ENCODE measurements at regions not wholly inside any gene's neighbourhood (a gene's known extent, or its start where the extent isn't known, plus 50 kb on each side); places are given as distances from the start of the nearest gene placed in this dataset.

- no peak overlapping the region for H3K4me3 ChIP-seq (replicated peaks in 1 of 2; ENCODE audit: low read depth in 2 of 2, low read length in 2 of 2)
- DNase-seq (ENCODE audit: low read depth in 2 of 2) = no peak
- TF ChIP-seq, protein P1, sequence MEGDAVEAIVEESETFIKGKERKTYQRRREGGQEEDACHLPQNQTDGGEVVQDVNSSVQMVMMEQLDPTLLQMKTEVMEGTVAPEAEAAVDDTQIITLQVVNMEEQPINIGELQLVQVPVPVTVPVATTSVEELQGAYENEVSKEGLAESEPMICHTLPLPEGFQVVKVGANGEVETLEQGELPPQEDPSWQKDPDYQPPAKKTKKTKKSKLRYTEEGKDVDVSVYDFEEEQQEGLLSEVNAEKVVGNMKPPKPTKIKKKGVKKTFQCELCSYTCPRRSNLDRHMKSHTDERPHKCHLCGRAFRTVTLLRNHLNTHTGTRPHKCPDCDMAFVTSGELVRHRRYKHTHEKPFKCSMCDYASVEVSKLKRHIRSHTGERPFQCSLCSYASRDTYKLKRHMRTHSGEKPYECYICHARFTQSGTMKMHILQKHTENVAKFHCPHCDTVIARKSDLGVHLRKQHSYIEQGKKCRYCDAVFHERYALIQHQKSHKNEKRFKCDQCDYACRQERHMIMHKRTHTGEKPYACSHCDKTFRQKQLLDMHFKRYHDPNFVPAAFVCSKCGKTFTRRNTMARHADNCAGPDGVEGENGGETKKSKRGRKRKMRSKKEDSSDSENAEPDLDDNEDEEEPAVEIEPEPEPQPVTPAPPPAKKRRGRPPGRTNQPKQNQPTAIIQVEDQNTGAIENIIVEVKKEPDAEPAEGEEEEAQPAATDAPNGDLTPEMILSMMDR (IDR thresholded peaks at IDR 0.05; ENCODE audit: low read depth, low read length) = no peak
These were observed 549.0 kb upstream of the ID2 start for GRCh38 chr2:8132879-8133278.

DNA sequence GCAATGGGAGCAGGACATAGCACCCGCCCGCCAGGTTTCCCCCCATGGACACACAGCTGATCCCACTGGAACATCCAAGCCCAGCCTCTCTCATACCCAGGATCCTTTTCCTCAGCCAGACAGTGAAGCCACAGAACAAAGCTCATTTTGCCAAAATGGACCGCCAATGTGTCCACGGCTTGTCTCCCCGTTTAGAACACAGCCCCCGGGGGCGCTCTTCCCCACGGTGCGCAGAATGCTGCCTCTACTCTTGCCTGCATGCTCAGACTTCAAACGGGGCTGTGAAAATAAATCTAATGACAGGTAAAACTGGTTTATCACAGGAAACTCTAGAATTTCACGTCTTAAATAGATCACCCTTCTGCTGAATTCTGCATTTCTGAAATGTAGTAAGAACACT is 548.5 kb upstream of the ID2 start:
- DNase-seq (ENCODE audit: low read depth in 2 of 2) = no peak
- no peak overlapping the region for H3K4me3 ChIP-seq (replicated peaks in 1 of 2; ENCODE audit: low read depth in 2 of 2, low read length in 2 of 2)
- TF ChIP-seq, protein P1 (IDR thresholded peaks at IDR 0.05; ENCODE audit: low read depth, low read length) = no peak

DNA sequence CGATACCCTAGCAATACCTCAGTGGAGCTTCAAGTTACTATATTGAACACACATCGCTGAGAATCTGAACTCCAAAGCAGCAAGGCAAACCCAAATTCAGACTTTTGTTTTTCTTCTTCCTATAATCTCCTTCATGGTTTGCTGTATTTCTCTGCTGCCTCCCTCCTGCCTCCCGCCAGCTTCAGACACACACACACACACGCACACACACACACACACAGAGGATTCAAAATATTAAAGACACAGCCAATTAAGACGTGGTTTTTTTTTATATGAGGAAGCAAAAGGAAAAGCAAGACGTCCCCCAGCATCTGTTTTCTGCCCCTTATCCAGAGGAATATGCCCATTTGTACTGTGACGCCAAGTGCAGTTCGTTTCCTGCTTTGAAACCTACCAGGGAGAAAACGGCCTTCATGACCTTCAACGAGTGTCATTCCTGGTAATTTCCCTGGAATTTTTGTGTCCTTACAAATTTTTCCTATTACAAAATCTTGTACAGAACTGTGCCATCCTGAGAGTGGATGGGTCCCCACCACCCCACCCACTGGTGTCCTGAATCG is 547.9 kb upstream of the ID2 start:
- no peak for DNase-seq (ENCODE audit: low read depth in 2 of 2)
- H3K4me3 ChIP-seq (replicated peaks in 1 of 2; ENCODE audit: low read depth in 2 of 2, low read length in 2 of 2) = no peak overlapping the region
- TF ChIP-seq, protein P1 (IDR thresholded peaks at IDR 0.05; ENCODE audit: low read depth, low read length) = no peak

DNA sequence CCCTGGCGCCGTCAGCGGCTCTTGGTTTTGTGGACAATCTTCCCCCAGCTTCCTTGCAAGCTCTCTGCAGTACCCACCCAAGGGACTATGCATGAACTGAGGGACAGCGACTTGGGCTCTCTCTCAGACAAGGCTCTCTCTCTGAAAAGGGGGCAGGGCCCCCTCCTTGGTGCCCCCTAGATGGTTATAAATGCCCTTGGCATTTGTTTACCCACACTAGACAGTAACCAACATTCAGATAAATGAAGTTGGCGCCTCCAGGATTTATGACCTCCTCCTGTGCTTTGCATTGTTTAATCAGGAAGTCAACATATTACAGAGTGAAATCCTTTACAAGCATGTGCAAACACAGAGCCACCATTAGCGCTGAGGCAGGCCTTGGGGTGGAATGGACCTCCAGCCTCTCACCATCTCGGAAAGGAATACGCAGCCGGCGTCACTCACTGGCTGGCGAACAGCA is 547.4 kb upstream of the ID2 start:
- H3K4me3 ChIP-seq (replicated peaks in 1 of 2; ENCODE audit: low read depth in 2 of 2, low read length in 2 of 2) = no peak overlapping the region
- TF ChIP-seq, protein P1 (IDR thresholded peaks at IDR 0.05; ENCODE audit: low read depth, low read length) = no peak
- no peak for DNase-seq (ENCODE audit: low read depth in 2 of 2)

- TF ChIP-seq, protein P1 (IDR thresholded peaks at IDR 0.05; ENCODE audit: low read depth, low read length) = no peak
- H3K4me3 ChIP-seq (replicated peaks in 1 of 2; ENCODE audit: low read depth in 2 of 2, low read length in 2 of 2) = no peak overlapping the region
- DNase-seq (ENCODE audit: low read depth in 2 of 2) = no peak
These were observed 546.7 kb upstream of the ID2 start for GRCh38 chr2:8134985-8135682.

GRCh38 chr2:8137801-8138200 is 544.1 kb upstream of the ID2 start:
- TF ChIP-seq, protein P1 (IDR thresholded peaks at IDR 0.05; ENCODE audit: low read depth, low read length) = no peak
- H3K4me3 ChIP-seq (replicated peaks in 1 of 2; ENCODE audit: low read depth in 2 of 2, low read length in 2 of 2) = no peak overlapping the region
- DNase-seq (ENCODE audit: low read depth in 2 of 2) = no peak
